NOMO-1 treated with dmso at 0.1 percent for 144 hours (cell line): ENCODE measurements at regions not wholly inside any gene's neighbourhood (a gene's known extent, or its start where the extent isn't known, plus 50 kb on each side); places are given as distances from the start of the nearest gene placed in this dataset.
"Not testable (repeated sequence)": the region's sequence is repeated elsewhere in the genome, so short reads cannot be mapped to it uniquely, and the experiment has no call there.

Experiments used
- DNase-seq: peaks from one replicate; lab custom pipeline; 2025; ENCODE audit not compliant: unreplicated experiment; lab: John Stamatoyannopoulos, UW

GRCh38 chr3:88775026-88775690, 332.3 kb upstream of the EPHA3 start:
- no peak for DNase-seq

GRCh38 chr3:88779482-88779881, 327.9 kb upstream of the EPHA3 start:
- DNase-seq: no peak

GRCh38 chr3:88784925-88785324, 322.5 kb upstream of the EPHA3 start:
- DNase-seq: no peak

DNA sequence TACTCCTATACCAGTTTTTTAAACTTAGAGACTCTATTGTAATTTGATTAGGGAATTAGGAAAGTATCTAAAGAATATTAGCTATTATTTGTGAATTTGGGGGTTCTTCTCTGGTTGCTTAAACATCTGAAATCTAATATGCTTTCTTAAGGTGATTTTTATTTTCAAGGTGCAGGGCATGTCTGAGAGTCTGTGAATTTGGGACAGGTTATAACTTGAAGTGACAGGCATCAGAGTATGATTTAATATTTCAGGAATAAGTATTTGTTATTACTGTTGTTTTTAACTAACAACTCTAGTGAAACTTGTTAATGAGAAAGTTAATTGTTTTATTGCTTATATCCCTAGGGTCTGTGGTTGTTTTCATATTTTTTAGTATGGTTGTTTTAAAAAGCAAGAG, 321.6 kb upstream of the EPHA3 start:
- no peak for DNase-seq

DNA sequence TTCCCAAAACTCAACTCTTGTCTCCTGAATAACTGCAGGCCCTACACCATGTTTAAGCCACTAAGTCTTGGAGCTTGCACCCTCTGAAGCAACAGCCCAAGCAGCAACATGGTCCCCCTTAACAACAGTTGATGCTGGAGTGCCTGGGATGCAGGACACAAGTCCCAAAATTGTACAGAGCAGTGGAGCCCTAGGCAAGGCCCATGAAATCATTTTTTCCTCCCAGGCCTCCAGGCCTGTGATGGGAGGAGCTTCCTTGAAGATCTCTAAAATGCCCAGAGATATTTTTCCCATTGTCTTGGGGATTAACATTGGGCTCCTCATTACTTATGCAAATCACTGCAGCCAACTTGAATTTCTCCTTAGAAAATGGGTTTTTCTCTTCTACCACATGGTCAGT, 311.9 kb upstream of the EPHA3 start:
- DNase-seq: no peak

DNA sequence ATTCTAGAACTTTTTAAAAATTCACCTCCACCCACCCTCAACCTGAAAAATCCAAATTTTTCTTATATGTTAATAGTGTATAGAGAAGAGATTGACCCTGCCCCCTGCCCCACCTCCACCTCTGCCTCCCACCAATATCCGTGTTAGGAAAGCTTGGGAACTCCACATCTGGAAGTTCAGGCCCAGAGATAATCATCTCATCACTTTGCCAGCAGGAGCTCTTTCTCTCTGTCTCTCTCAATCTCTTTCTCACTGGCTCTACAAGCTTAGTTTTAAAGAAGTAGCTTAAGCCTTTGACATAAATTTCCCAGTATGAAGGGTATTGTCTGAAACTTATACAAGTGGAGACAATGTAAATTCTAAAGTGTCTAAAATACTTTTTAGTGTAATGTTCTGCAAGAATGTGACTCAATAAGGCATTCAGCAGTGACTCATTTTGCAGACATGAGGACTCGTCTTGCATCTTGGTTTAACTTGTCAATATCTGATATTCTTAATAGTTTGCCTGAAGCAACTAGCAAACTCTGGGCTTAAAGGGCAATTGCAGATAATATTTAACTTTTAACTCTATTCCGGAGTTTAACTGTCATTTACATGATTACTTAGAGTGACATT, 299.8 kb upstream of the EPHA3 start:
- no peak for DNase-seq

DNA sequence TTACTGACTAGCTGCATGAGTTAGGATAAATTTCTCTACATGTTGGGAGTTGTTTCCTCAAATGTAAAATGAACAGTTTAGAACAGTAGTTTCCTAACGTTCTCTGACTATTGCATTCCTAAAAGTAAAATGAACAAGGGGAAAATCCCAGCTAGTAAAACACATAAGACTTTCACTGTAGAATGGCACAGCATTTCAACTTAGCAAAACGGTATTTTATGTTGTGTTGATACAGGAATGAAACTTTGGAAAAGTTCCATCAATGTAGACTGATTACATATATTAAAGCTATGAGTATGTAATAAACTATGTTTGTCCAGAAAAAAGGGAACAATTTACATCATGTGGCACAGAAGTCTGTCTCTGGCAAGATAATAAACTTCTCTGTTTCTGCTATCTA, 297.4 kb upstream of the EPHA3 start:
- no peak for DNase-seq

DNA sequence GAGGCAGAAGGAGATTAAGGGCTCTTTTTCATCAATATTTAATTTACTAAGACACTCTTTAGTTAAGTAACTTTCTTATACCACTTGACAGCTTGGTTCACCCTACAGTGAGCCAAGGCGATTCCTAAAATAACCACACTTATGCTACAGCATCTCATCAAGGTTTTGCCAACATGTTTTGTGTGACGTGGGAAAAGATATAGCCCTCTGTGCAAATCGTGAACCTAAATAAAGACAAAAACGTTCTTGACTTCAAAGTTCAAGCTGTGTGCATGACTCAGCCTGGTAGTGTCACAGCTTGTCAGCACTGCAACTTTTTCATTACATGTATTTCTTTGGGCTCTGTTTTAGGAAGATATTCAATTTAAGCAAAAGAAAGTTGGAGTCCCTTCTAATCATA, 297.0 kb upstream of the EPHA3 start:
- no peak for DNase-seq

DNA sequence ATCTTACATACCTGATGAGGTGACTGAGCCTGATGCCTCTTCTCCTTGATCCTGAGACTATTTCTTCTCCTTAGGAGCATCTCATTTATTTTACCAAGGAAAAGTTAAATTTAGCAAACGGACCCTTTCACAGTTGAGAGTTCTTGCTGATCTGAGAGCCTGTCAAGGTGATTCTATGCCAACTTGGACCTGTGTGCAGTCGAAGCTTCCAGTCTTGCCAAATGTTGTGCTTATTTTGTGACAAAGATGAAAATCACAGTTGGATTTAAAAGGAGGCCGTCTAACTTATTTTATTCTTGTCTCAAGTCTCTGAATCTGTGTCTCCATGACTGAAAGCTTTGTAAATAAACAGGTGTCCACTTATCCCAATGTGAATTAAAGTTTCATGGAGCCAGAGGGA, 296.3 kb upstream of the EPHA3 start:
- DNase-seq: no peak

- DNase-seq: no peak
Measured at GRCh38 chr3:88812576-88812975, 294.8 kb upstream of the EPHA3 start.

DNA sequence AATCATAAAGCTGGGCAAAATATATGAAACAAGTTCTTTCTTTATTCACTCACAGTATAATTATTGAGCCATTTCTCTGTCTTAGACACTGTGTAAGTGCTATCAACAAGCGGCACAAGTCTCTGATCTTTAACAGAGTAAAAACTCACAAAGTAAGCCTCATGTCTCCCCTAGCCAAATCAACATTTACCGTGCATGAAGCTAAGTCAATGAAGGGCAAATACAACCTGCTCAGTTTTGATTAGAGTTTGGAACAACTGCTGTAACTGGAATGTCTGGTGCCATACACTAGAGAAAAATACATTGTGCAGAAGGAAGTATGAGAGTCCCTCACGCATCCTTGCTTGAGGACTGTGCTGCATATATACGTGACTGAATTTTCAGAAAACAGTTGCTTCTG, 291.0 kb upstream of the EPHA3 start:
- no peak for DNase-seq

DNA sequence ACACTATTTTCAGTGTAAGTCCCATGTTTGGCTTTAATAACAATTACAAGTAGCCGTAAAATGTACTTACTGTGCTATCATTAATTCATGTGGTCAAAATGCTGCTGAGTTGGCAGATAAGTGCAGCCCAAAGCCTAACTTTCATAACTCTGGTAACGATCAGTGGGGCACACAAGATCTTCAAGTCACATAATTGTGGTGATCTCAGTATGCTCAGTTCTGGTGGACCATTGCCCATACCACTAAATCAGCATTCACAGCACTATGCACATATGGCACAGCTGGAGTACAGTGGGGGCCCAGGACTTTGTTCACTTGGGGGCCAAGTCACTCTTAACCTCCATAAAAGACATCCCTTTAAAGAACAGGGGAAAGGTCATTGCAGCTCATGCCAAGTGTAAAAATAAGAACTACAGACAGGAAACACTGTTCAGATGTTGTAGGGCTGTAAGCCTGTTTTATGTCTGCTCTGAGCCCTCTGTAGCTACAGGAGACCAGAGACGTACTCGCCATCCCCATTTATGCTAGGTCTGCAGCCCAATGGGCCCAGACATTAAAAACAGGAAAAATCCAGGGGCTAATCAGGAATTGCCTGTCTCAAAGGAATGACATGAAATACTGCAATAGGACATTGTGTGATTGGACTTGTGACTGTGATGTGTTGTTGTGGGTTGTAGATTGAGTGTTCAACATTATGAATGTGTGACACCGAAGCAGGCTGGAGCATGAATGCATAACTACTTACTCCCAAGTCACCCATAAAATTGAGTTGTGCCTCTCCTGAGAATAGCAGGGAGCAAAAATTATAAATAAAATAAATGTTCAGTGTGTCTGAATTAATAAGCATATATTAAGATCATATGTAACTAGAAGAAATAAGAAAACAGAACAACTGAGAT, 282.5 kb upstream of the EPHA3 start:
- no peak for DNase-seq

- DNase-seq: no peak
Measured at GRCh38 chr3:88828466-88828865, 279.0 kb upstream of the EPHA3 start.

- DNase-seq: no peak
Measured at GRCh38 chr3:88852606-88853005, 254.8 kb upstream of the EPHA3 start.

DNA sequence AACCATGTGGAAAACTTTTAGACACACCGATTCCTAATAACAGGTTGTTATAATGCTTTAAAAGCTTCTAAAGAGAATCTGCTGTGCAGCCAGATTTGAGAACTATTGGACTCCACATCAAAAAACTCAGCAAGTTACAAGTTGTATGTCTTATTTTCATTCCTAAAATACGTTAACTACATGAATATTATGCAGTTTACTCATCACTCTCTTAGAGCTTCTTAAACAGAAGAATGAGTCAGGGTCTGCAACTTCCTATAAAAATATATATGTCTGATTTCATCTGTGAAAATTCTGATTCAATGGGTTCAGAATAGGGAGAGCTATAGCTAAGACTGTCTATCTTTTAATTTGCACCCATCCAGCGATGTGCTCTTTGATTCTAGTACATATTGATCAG, 244.2 kb upstream of the EPHA3 start:
- DNase-seq: no peak

- no peak for DNase-seq
Measured at GRCh38 chr3:88876724-88877123, 230.7 kb upstream of the EPHA3 start.

DNA sequence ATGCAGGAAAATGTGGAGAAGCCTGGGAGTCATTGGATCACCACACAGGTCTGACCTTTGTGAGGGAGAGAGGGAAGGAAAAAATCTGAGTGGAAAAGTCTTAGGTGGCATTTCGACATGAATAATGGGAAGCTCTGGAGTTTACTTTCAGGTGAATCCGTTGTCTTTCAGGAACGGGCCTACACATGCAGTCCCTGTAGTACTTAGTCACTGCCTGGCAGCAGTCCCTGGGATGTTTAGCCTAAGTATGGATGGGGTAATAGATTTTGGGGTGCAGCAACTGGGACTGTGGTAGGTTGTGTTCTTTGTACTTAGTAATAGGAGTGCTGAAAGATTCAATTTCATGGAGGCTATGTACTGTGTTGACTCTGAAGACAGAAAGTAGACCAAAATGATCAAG, 227.5 kb upstream of the EPHA3 start:
- DNase-seq: no peak

DNA sequence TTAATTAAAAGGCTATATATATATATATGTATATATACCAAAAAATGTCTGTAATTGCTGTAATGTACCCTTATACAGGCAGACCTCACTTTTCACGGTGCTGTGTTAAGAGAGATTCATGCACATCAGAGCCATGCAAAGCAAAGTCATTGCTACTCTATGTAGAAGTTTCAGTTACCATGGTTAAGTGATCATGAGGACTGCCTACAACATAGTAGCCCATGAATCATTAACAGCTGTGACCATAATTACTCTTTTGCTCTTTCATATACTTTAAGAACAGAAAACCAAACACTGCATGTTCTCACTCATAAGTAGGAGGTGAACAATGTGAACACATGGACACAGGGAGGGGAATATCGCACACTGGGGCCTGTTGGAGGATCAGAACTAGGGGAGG, 225.3 kb upstream of the EPHA3 start:
- no peak for DNase-seq

GRCh38 chr3:88886624-88887023, 220.8 kb upstream of the EPHA3 start:
- not testable (repeated sequence) for DNase-seq

DNA sequence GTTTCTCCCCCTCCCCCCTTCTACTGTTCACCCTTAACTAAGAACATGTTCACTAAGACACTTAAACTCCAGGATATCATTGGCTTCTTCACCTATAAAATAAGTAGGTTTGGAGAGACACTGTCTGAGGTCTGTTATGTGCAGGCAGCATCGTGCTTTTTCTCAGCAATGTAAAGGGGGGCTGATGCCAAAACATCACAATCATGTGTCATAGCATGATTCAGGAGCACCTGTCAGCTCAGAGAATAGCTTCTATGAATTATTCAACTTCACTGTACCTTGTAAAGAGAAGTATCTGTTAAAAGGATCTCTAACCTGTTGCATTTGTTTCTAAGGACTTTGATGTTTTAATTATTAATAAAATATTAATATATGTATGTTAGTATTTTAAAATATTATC, 211.4 kb upstream of the EPHA3 start:
- no peak for DNase-seq

GRCh38 chr3:88912294-88912877, 195.0 kb upstream of the EPHA3 start:
- DNase-seq: no peak

DNA sequence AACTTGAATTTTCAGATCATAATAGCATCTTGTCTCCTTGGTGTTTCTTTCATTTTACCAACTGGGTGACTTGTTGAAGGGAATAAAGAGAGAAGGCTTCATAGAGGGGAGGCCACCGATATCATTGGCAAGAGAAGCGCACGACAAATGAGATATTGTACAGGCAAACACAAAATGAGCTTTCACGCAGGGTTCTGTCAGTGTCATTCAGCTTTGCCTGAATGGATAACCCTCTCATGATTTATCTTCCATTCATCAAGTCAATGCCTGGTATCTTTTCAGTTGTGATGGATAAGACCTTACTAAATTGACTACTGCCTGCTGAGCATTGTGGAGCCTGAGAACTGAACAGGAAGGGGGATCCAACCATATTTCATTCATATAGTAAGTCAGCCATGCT, 188.6 kb upstream of the EPHA3 start:
- DNase-seq: no peak
